Mucosa of stomach (tissue), 1 donor: ENCODE measurements at regions not wholly inside any gene's neighbourhood (a gene's known extent, or its start where the extent isn't known, plus 50 kb on each side); places are given as distances from the start of the nearest gene placed in this dataset.
A peak's percentile ranks its signal among the peaks of the same experiment; 100 is the strongest.

Source experiments
- H3K27me3 ChIP-seq: one replicate; pipeline ENCODE4 v1.7.0; 2013; ENCODE audit warnings: mild to moderate bottlenecking, low read length; ENCODE audit not compliant: control insufficient read depth, insufficient read depth
- H3K36me3 ChIP-seq: one replicate; pipeline ENCODE4 v1.7.0; 2013; ENCODE audit warnings: low read length; ENCODE audit not compliant: control insufficient read depth, insufficient read depth
- H3K4me1 ChIP-seq: one replicate; pipeline ENCODE4 v1.7.0; 2013; ENCODE audit warnings: mild to moderate bottlenecking, low read length; ENCODE audit not compliant: control insufficient read depth, insufficient read depth
- H3K4me3 ChIP-seq: one replicate; pipeline ENCODE4 v1.7.0; 2013; ENCODE audit warnings: low read length
- H3K9ac ChIP-seq: one replicate; pipeline ENCODE4 v1.7.0; 2013; ENCODE audit warnings: mild to moderate bottlenecking, low read length, moderate library complexity
- H3K9me3 ChIP-seq: one replicate; pipeline ENCODE4 v1.7.0; 2013; ENCODE audit warnings: mild to moderate bottlenecking, low read length, moderate library complexity; ENCODE audit not compliant: control insufficient read depth
- donor health status: Pancreatic carcinoma.

DNA sequence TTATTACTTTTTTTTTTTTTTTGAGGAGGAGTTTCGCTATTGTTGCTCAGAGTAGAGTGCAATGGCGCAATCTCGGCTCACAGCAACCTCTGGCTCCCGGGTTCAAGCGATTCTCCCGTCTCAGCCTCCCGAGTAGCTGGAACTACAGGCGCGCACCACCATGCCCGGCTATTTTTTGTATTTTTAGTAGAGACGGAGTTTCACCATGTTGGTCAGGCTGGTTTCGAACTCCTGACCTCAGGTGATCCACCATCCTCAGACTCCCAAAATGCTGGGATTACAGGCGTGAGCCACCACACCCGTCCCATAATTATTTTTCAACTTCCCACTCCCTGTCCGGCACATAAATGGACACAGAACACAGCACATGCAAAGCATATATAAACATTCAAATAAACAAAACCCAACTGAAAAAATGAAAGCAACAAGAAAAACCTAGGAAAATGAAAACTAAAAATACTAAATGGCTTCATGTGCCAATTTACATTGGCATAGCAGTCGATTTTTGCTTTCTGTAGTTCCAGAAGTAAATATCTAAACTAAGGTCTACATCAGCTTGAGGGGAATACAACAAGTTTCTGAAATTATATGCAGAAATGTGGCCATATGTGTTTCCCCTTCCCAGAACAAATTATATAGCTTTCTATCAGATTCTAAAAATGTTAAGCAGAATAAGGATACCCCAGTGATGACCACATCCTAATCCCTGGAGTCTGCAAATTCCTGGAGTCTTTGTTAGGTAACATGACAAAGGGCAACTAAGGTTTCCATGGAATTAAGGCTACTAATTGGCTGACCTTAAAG lies 113.9 kb downstream of the HFE start:
- Histone ChIP-seq H3K4me3 (no peak overlapping the region), H3K4me1 (peaks cover 18% of the 10 kb centered on the region), H3K27me3 (peaks cover 25% of the 10 kb centered on the region), H3K36me3 (no peaks in the 10 kb centered on the region), H3K9ac (no peak overlapping the region), H3K9me3 (no peaks in the 10 kb centered on the region)

GRCh38 chr6:26202201-26202611 lies 115.0 kb downstream of the HFE start:
- Histone ChIP-seq H3K27me3 (peaks cover 19% of the 10 kb centered on the region), H3K9ac (no peak overlapping the region), H3K4me3 (no peak overlapping the region), H3K36me3 (no peaks in the 10 kb centered on the region), H3K4me1 (peaks cover 11% of the 10 kb centered on the region), H3K9me3 (no peaks in the 10 kb centered on the region)

DNA sequence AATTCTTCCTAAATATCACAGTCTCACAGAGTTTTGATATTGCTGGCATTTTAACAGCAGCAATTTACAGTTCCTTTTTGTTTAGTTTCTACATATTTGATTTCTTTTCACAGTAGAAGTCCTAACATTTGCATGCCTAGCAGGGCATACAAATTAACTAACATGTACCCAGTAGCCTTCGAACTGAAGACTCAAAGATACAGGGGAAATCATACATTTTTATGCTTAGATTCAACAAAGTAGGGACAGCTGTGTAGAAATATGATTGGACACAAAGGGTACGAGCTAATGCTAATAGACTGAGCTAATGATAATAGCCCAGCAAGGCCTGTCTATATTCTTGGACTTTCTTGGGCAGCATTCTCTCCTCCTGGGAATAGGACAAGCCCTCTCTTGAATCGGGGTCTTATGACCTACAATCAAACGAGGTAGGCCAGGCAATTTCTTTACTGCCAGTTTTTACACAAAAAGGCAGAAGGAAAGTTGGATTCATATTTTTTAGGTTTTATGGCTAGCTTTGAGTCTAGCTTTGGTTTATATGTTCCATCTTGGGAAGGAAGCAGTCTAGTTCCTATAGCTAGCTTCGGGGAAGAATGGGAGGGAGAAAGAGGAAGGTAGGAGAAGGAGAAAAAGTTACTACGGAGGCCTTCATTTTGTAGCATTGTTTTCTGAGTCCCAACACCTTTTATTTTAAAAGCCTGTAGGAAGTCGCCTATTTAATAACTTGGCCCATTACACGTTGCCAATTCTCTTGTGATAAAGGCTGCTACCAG lies 115.8 kb downstream of the HFE start:
- Histone ChIP-seq H3K4me1 (peaks cover 11% of the 10 kb centered on the region), H3K36me3 (no peaks in the 10 kb centered on the region), H3K9ac (no peak overlapping the region), H3K9me3 (no peaks in the 10 kb centered on the region), H3K27me3 (peaks cover 19% of the 10 kb centered on the region), H3K4me3 (no peak overlapping the region)

GRCh38 chr6:26204332-26205160 lies 117.3 kb downstream of the HFE start:
- no peaks in the 10 kb centered on the region for H3K36me3 ChIP-seq
- no peaks in the 10 kb centered on the region for H3K9me3 ChIP-seq
- peaks cover 10% of the 10 kb centered on the region for H3K27me3 ChIP-seq
- peaks cover 9% of the 10 kb centered on the region for H3K4me1 ChIP-seq
- peak overlapping the region; percentile 88 for H3K4me3 ChIP-seq
- peak overlapping the region; percentile 96 for H3K9ac ChIP-seq

- peak overlapping the region; percentile 96 for H3K9ac ChIP-seq
- H3K9me3 ChIP-seq: no peaks in the 10 kb centered on the region
- no peaks in the 10 kb centered on the region for H3K36me3 ChIP-seq
- peaks cover 9% of the 10 kb centered on the region for H3K27me3 ChIP-seq
- H3K4me3 ChIP-seq: peak overlapping the region; percentile 88
- peaks cover 5% of the 10 kb centered on the region for H3K4me1 ChIP-seq
Measured at GRCh38 chr6:26205161-26205624, 118.0 kb downstream of the HFE start.

DNA sequence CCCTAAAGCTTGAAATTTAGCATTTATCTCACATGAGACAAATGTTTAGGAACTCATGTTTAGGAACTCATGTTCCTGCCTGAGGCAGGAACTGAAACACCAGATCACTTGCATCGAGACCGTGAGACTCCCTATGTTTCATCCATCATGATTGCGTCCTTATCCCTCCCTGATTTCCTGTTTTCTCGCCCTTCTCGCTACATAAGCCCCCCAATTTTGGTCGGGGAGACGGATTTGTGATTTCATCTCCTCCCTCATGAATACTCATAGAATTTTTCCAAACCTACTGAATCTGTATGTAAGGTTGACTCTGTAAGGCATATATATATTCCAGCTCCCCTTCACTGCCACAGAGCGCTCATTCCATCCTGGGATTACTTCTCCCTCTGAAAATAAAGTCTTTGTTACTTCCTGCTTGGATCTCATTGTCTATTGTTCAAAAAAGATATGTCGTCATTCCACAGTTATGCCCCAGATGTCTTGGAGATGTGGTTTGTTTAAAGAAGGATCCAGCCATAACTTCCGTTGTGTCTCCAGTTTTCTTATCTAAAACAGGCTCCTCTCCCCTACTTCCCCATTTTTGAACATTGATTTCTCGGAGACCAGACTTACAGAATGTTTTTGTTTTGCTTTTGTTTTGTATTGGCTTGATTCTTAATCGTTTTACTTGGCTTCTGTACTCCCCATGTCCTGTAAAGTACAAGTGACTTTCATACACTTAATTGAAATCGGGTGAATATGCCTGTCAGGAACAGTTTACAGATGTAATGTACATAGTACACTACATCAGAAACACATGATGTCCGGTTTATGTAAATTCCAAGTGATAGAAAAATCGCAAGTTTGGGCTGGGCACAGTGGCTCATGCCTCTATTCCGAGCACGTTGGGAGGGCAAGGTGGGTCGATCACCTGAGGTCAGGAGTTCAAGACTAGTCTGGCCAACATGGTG lies 118.7 kb downstream of the HFE start:
- Histone ChIP-seq H3K36me3 (no peaks in the 10 kb centered on the region), H3K9ac (peak overlapping the region; percentile 96), H3K4me3 (peak overlapping the region; percentile 88), H3K27me3 (peaks cover 9% of the 10 kb centered on the region), H3K9me3 (no peaks in the 10 kb centered on the region), H3K4me1 (peaks cover 5% of the 10 kb centered on the region)

GRCh38 chr6:26206868-26207801 lies 119.9 kb downstream of the HFE start:
- H3K27me3 ChIP-seq: peaks cover 9% of the 10 kb centered on the region
- no peak overlapping the region for H3K4me3 ChIP-seq
- no peaks in the 10 kb centered on the region for H3K36me3 ChIP-seq
- peaks cover 5% of the 10 kb centered on the region for H3K4me1 ChIP-seq
- no peaks in the 10 kb centered on the region for H3K9me3 ChIP-seq
- H3K9ac ChIP-seq: no peak overlapping the region

- no peaks in the 10 kb centered on the region for H3K9me3 ChIP-seq
- no peak overlapping the region for H3K9ac ChIP-seq
- H3K36me3 ChIP-seq: no peaks in the 10 kb centered on the region
- peaks cover 9% of the 10 kb centered on the region for H3K27me3 ChIP-seq
- H3K4me1 ChIP-seq: peaks cover 14% of the 10 kb centered on the region
- H3K4me3 ChIP-seq: no peak overlapping the region
Measured at GRCh38 chr6:26211963-26212362, 124.7 kb downstream of the HFE start.

GRCh38 chr6:26213334-26214075 lies 126.3 kb downstream of the HFE start:
- H3K4me3 ChIP-seq: no peak overlapping the region
- no peaks in the 10 kb centered on the region for H3K9me3 ChIP-seq
- peaks cover 17% of the 10 kb centered on the region for H3K4me1 ChIP-seq
- peaks cover 9% of the 10 kb centered on the region for H3K27me3 ChIP-seq
- H3K36me3 ChIP-seq: no peaks in the 10 kb centered on the region
- H3K9ac ChIP-seq: no peak overlapping the region
